ENCODE measurements at regions not wholly inside any gene's neighbourhood (a gene's known extent, or its start where the extent isn't known, plus 50 kb on each side); places are given as distances from the start of the nearest gene placed in this dataset.

- TF ChIP-seq SIN3A (IDR thresholded peaks at IDR 0.05; ENCODE audit: borderline replicate concordance, insufficient read depth, low read length) = no peak
- TF ChIP-seq TAF1 (IDR thresholded peaks at IDR 0.05; ENCODE audit: borderline replicate concordance, insufficient read depth, low read length) = no peak
- TF ChIP-seq REST (IDR thresholded peaks at IDR 0.05; ENCODE audit: insufficient read depth in 1 of 2, low read depth in 2 of 2, low read length in 2 of 2) = no peak
Observed at GRCh38 chr6:20038410-20039204, 173.7 kb downstream of the MBOAT1 start.

Measured in PFSK-1 (cell line).